ENCODE measurements at regions not wholly inside any gene's neighbourhood (a gene's known extent, or its start where the extent isn't known, plus 50 kb on each side); places are given as distances from the start of the nearest gene placed in this dataset.
"Not testable (repeated sequence)": the region's sequence is repeated elsewhere in the genome, so short reads cannot be mapped to it uniquely, and the experiment has no call there.

DNA sequence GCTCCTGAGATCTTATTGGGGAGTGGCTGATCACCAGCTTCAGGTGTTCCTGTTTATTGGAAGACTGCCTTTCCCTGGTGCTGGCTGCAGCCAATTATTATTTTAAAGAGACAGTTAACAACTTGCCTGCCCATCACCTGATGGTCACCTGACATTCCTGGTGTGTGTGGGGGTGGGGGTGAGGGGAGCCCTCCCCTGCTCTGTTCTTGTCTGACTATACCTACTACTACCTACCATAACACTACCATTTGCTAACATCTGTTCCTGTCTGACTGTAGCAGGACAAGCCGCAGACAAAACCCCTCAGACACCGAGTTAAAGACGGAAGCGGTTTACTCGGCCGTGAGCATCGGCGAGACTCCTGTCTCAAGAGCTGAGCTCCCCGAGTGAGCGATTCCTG lies 54.9 kb upstream of the NBPF3 start:
- no peak for DNase-seq

DNA sequence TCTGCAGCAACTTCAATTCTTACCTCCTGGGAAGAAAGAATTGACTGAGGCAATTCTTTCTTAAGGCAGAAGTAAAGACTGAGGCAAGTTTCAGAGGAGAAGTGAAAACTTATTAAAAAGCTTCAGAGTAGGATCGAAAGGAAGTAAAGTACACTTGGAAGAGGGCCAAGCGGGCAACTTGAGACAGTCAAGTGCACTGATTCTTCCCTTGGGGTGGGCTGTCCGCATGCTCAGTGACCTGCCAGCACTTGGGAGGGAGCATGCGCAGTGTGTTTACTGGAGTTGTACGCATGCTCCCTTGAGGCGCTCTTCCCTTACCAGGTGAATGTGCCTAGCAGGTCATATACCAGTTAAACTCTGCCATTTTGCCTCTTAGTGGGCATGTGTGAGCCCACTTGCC lies 55.3 kb upstream of the NBPF3 start:
- DNase-seq, result no peak

DNA sequence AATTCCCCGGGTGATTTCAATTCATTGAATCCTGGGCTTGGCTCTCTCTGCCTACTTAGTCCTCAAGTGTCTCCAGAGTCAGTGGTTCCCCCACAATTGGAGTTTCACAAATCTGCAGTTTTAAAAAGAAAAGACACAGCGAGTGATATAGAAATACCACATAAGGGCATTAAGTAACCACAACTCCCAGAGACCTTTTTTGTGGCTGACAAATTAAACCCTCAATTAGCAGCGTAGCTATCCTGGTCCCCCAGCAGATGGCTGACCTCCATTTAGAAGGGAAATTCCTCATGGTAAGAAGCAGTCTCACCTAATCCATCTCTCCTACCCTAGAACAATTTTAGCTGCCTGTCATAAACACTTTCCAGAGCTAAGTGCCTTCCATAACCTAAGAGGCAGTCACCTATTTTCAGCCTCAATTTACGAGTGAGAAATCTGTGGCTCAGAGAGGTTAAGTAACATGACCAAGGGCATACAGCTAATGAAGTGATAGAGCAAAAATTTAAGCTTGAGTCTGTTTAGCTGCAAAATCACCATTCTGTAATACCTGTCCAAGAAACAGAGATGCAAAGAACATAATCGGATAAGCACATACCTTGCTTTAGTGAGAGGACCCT lies 56.0 kb upstream of the NBPF3 start:
- DNase-seq, result no peak

DNA sequence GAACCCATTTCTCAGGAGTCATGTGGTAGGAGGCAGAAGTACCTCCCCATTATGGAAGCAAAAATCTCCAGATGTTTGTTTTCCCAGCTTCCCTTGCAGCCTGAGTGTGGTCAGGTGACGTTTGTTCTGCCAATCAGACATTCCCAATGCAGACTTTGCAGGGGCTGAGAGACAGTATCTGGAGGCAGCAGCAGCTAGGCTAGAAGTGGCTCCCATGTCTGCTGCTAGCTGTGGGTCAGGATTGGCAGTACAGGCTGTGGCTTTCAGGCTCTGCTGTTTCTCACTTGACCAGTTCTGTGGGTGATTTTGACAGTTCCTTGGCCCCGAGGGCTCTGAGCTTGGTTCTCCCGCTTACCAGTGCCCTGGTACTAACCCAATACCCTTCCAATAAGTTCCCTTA lies 58.6 kb upstream of the NBPF3 start:
- no peak for DNase-seq

DNA sequence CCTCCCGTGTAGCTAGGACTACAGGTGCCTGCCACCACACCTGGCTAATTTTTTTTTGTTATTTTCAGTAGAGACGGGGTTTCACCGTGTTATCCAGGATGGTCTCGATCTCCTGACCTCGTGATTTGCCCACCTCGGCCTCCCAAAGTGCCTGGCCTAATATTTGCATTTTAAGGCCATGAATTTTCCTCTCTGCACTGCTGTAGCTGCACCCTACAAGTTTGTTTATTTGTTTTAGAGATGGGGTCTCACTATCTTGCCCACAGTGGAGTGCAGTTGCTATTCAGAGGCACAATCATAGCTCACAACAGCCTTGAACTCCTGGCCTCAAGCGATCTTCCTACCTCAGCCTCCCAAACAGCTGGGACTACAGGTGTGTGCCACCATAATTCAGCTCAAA lies 59.8 kb upstream of the NBPF3 start:
- DNase-seq, result not testable (repeated sequence)

DNA sequence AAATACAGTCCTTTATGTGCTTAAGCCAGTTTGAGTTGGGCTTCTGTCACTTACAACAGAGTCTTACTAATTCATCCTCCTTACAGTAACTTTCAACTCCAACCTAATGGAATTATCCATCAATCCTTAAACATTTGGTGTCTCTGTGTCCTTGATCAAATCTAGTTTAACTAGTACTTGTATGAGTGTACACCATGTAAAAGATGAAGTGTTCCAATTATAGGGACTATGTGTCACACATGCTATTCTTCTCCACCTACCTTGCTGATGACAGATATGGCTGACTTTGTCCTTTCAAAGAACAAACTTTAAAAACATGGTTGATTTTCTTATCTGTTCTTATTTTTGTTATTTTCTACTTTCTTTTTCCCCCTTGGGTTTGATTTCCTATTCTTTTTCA lies 60.4 kb upstream of the NBPF3 start:
- DNase-seq, result no peak

DNA sequence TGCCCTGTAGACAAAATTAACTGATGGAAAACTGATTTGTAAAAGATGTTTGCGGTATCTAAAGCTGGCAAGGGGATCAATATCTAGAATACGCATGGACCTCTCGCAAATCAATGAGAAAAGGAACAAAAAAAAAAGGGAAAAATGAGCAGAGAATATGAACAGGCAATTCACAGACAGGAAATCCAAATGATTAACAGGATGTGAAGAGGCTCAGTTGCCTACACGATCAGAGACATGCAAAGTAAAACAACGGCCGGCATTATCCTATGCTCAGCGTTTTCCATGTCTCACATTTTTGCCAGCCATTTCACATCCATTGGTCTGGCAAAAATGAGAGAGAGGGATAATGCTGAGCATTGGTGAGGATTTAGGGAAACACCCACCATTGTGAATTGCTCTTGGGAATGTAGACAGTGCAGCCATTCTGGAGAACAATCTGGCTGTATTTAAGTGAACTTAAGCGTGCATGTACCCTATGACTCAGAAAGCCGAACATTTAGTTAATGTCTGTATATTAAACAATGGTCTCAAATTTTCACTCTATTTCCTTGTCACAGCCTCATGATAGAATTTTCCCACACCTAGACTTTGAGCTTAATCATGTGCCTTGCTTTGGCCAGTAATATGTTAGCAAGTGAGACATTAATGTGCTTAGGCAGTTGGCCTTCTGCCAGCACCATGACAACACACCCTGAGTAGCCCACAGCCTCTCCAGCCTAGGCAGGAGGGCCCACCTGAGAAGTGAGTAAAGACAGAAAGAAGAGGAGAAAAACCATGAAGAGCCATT lies 61.0 kb upstream of the NBPF3 start:
- no peak for DNase-seq

DNA sequence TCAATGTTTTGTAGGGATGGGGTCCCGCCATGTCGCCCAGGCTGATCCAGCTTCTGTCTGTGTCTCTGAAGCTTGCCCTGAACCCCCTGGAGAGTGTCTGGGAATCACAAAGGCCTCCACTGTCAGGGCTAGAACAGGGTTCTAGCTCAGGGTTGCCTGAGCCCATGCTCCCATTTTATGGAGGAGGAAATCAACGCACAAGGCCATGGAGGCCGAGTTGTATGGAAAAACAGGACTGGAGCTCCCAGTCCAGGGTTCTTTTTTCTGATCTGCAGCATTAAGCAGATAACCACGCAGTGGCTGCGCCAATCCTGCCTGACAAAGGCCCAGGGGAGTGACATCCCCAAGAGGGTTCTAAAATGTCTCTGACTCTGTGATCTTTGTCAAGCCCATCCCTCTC lies 67.6 kb upstream of the NBPF3 start:
- DNase-seq, result no peak

DNA sequence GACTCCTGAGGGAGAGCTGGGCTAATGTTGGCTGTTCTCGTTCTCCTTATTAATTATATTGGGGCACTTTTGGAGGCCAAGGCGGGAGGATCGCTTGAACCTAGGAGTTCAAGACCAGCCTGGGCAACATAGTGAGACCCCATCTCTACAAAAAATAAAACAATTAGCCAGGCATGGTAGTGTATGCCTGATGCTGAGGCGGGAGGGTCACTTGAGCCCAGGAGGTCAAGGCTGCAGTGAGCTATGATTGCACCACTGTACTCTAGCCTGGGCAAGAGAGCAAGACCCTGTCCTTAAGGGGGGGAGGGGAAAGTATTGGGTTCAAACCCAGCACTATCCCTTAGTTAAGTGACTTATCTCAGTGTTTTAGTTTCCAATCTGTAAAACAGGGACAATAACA lies 70.0 kb upstream of the NBPF3 start:
- no peak for DNase-seq

DNA sequence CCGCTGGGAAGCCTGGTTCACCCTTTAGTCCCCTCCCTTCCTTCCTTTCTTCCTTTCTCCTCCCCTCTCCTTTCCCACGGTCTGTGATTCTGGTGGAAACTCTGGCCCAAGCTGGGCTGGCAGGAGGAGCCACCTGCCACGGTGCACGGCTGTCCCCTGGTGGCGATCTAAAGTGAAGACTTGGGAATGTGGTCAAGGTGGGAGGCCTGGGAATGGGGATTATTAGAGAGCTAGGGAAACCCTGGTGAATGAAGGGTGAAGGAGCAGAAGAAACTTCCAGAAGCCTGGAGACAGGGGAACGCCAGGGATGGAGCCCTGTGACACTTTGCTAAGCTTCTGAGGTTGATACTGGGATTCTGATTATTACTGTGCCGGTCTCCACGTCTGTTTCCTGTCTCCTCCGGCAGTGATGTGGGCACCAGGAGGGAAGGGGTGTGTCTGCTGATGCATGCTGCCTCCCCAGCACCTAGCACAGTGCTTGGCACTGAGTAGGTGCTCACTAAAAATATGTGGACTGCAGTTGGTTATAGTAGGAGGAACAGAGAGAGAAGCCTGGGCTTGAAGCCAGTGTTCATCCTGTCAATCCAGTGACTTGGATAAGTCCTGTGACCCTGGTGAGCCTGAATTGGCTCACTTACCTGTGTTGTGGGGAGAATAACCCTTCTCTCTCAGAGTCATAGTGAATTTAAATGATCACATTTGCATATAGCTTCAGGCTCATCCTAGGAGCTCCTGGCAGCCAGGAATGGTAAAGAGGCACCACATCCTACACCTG lies 71.2 kb upstream of the NBPF3 start:
- peak; percentile 51 for DNase-seq

DNA sequence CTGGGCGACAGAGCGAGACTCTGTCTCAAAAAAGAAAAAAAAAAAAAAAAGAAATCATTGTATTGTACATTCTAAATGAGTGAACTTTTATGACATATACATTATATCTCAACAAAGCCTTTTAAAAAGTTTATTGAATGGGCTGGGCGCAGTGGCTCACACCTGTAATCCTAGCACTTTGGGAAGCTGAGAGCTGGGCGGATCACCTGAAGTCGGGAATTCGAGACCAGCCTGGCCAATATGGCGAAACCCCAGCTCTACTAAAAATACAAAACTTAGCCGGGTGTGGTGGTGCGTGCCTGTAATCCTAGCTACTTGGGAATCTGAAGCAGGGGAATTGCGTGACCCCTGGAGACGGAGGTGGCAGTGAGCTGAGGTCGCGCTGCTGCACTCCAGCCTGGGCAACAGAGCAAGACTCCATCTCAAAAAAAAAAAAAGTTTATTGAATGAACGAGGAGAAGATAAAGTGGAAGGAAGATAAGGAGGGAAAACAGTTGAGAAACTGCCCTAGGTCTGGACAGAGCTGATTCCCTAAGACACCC lies 71.9 kb upstream of the NBPF3 start:
- DNase-seq, result not testable (repeated sequence)

DNA sequence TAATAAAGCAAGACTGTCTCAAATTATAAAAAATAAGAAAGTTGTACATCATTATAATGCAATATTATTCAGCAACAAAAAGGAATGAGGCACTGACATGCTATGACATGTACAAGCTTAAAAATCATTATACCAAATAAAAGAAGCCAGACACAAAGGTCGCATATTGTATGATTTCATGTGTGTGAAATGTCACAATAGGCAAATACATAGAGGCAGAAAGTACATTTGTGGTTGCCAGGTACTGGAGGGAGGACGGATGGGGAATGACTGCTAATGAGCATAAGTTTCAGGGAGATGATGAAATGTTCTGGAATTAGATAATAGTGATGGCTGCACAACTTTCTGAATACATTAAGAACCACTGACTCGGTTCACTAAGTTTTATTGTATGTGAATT lies 73.6 kb upstream of the NBPF3 start:
- no peak for DNase-seq

DNA sequence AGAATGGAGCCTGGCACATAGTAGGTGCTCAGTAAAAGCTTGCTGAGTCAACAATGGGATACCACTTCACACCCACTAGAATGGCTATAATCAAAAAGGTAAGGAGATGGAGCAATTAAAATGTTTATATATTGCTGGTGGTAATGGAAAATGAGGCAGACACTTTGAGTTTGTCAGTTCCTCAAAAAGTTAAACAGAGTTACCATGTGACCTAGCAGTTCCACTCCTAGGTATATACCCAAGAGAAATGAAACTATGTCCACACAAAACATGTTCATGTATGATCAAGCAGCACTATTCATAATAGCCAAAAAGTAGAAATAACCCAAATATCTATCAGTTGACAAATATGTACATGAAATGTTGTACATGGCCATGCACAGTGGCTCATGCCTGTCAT lies 74.8 kb upstream of the ECE1 start:
- DNase-seq, result no peak

DNA sequence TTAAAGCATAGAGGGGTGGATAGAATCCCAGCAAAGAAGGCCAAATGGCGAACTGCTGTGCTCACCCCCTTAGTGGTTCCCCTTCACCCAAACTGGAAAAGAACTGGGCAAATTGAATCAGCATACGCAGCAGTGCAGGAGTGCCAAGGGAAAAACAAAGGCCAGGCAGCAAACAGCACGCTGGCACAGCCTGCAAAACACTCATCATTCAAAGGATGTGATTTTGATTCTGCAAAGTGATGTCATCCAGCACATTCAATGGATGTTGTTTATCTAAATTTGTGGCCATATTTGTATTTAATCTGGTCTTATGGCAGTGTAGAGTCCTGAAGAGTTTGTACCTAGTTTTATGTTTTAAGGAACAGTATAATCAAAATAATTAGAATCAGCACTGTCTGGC lies 71.8 kb upstream of the ECE1 start:
- DNase-seq, result no peak

DNA sequence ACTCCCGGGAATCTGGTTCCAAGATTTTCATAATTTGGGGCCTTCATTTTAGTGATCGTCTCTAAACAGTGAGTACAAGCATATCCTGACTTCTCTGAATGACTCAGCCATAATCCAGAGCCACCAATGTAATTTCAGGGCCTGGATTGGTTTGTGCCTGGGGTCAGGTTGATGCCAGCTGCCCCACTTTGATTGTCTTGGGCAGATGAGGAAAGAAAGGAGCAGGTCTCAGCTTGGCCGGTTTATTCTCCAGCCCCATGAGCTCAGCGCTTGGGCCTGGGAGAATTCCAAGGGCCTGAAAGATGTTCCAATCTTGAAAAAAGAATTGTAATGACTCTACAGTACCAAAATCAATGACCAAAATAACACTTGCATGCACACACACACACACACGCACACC lies 71.2 kb upstream of the ECE1 start:
- no peak for DNase-seq

DNA sequence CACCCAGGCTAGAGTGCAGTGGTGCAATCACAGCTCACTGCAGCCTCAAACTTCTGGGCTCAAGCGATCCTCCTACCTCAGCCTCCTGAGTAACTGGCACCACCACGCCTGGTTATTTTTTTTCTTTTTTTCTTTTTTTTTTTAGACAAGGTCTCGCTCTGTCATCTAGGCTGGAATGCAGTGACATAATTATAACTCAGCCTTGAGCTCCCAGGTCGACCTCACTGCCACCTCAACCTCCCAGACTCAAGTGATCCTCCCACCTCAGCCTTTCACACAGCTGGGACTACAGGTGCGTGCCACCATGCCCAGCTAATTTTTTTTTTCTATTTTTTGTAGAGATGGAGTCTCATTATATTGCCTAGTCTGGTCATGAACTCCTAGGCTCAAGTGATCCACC lies 66.9 kb upstream of the ECE1 start:
- DNase-seq, result no peak

DNA sequence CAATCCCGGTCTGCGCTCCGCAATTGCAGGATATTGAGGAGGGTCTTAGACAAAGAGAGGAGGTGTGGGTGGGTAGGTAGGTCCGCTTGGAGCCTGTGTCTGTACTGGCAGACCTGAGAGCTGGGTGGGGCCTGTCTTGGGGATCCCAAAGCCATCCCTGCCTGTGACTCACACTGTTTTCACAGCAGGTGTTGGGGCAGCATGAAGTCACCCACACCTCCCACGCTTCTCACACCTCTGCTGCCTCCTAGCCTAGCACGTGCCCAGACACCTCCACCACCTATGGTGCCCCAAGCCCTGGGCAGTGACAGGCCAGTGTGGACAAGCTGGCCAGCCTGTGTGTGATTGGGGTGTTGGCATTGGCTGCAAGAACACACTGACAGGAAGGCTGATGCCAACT lies 65.7 kb upstream of the ECE1 start:
- no peak for DNase-seq

DNA sequence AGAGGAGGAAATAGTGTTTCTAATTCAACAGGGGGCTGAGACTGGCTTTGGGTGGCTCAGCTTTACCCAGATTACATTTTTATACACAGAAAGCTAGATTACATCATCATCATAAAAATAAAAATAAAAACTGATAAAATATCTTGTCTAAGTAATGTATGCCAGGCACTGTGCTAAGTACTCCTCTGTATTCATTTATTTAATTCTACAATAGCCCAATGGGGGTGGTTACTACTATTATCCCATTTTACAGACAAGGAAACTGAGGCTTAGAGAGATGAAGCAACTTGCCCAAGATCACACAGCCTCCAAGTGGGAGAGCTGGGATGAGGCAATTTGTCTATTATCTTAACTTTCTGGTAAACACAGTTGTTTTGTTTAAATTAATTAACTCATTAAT lies 62.3 kb upstream of the ECE1 start:
- no peak for DNase-seq

DNA sequence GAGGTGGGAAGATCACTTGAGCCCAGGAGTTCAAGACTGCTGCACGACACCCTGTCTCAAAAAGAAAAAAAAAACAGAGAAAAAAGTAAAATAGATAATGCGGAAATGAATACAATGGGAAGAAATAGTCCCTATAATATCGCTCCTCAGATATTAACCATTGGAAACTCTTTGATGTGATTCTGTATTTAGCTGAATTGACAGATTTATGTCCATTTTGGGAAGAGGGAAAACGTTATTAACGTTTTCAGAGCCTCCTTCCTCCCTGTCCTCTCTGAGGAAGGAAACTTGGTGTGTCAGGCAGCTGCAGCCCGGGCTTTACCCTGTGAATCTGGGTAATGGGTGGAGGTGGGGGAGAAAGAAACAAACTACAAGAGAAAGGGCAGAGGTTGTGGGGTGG lies 61.6 kb upstream of the ECE1 start:
- DNase-seq, result no peak

DNA sequence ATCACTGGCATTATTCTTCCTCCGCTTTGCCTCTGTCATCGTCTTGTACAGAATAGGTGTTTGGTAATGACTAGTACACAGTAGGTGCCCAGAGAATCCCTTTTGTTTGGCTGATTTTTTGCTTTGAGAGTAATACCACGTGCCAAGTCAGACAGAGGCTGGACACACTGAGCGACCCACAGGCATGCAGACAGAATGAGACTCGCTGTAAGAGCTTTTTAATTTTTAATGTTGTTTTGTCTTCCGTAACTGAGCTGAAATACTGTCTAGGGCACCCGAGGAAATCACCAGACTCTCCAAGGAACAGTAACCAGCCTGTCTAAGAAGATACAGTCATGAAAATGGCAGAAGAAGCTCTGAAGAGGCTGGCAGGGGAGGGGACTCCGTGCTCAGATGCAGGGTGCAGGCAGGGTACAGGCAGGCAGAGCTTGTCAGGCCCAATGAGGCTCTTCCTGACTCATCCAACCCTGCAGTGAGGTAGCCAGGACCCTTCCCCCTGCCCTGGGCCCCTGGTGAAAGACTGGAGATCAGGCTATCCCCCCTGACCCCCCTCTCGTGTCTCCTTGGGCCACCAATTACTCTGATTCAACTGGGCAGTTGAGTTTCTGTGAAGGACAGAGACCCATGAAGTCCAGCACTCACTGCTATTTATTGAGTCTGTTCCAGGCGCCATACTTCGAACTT lies 60.1 kb upstream of the ECE1 start:
- DNase-seq, result no peak

DNA sequence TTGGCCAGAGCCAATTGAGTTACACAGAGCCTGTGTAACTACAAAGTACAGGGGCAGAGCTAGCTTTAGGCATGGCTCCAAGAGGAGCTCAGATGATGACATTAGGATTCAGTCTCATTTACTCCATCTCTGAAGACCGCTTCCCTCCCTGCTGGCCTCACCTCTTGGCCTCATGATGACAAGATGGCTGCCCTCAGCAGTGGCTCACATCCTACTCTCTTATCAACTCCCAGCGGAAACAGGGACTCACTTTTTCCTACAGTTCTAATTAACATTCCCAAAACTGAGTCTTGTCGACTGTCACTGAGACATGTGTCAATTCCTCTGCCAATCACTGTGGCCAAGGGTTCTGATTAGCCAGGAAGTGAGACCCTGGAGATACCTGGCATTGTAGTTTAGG lies 59.4 kb upstream of the ECE1 start:
- no peak for DNase-seq

DNA sequence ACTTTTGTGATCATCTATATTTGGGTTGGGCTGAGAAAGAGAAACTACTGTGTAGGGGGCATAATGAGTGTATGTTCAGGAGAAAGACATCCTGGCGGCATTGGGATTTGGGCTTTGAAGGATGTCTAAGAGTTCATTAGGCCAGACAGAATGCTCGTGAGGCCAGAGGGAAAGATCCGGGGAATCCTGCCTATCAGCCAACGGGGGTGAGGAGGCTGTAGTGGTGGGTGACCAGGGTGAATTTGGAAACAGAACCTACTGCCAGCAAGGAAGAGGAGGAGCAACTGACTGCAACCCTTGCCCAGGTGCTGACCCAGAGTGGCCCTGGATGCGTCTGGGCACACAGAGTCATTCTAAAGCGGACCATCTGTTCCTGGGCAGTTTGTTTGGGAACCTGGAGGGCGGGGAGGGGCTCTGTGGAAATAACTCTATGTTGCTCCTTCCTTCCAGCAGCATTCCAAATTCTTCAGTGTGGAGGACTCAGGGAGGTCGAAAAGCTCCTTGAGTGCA lies 56.9 kb upstream of the ECE1 start:
- DNase-seq, result no peak

All from CD4-positive, alpha-beta T cell treated with Interleukin-15 for 1 hour (primary cell).